ENCODE measurements at regions not wholly inside any gene's neighbourhood (a gene's known extent, or its start where the extent isn't known, plus 50 kb on each side); places are given as distances from the start of the nearest gene placed in this dataset.

DNA sequence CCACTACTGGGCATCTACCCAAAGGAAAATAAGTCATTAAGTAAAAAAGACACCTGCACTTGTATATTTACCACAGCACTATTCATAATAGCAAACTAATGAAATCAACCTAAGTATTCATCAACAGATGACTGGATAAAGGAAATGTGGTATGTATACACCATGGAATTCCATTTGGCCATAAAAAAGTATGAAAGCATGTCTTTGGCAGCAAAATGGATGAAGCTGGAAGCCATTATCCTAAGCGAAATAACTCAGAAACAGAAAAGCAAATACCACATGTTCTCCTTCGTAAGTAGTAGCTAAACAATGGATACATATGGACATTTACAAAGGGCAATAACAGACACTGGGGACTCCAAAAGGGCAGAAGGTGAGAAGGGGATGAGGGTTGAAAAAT is 485.7 kb upstream of the BRINP3 start:
- Histone ChIP-seq H3K9ac (ENCODE audit: insufficient read length) (no peak overlapping the region), H3K27ac (no peak overlapping the region), H3K9me3 (ENCODE audit: low read depth, low read length) (no peaks in the 10 kb centered on the region), H3K4me3 (no peak overlapping the region), H3K36me3 (ENCODE audit: insufficient read depth, low read length) (no peaks in the 10 kb centered on the region)
- TF ChIP-seq FOXP2 (optimal IDR thresholded peaks at IDR 0.05; ENCODE audit: control extremely low read depth, extremely low read length, insufficient read depth) (no peak), POLR2AphosphoS5 (IDR thresholded peaks at IDR 0.05; ENCODE audit: borderline replicate concordance, low read depth, low read length) (no peak), EZH2 (IDR thresholded peaks at IDR 0.05) (no peak)
- DNase-seq (ENCODE audit: low read depth, low spot score): no peak

DNA sequence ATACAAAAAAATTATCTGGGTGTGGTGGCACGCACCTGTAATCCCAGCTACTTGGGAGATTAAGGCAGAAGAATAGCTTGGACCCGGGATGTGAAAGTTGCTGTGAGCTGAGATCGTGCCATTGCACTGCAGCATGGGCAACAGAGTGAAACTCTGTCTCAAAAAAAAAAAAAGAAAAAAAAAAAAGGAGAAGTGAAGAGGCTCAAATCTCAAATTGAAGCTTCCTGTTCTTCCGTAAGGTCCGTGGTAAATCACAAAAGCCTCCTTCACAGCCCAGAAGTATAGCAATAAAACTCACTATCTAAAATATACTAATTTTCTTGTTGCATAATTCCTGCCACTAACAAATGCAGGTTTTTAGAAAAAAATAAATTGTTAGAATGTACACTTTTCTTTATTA is 498.2 kb upstream of the BRINP3 start:
- Histone ChIP-seq H3K9me3 (ENCODE audit: low read depth, low read length) (no peaks in the 10 kb centered on the region), H3K9ac (ENCODE audit: insufficient read length) (no peak overlapping the region), H3K36me3 (ENCODE audit: insufficient read depth, low read length) (no peaks in the 10 kb centered on the region), H3K27ac (no peak overlapping the region), H3K4me3 (no peak overlapping the region)
- DNase-seq (ENCODE audit: low read depth, low spot score): no peak
- no peak for TF ChIP-seq EZH2 (IDR thresholded peaks at IDR 0.05)
- no peak for TF ChIP-seq POLR2AphosphoS5 (IDR thresholded peaks at IDR 0.05; ENCODE audit: borderline replicate concordance, low read depth, low read length)
- TF ChIP-seq FOXP2 (optimal IDR thresholded peaks at IDR 0.05; ENCODE audit: control extremely low read depth, extremely low read length, insufficient read depth): no peak

DNA sequence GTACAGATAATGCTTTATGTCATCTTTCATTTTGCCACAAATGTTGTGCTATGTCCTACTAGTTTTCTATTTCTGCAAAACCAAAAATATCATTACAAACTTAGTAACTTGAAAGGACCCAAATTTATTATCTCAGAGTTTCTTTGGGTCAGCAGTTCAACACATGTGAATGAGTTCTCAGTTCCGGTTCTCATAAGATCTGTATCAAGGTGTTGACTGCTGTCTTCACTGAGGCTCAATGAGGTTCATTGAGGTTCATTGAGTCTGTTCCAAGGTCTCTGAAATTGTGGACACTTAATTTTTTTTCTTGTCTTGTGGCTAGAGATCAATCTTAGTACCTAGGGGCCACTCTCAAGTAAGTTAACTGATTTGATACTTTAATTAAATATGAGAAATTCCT is 525.1 kb upstream of the BRINP3 start:
- no peak for DNase-seq (ENCODE audit: low read depth, low spot score)
- no peak overlapping the region for H3K4me3 ChIP-seq
- no peak overlapping the region for H3K9ac ChIP-seq (ENCODE audit: insufficient read length)
- H3K9me3 ChIP-seq (ENCODE audit: low read depth, low read length): peaks cover 5% of the 10 kb centered on the region; the same call in 1 of the 2 replicates
- no peaks in the 10 kb centered on the region for H3K36me3 ChIP-seq (ENCODE audit: insufficient read depth, low read length)
- no peak overlapping the region for H3K27ac ChIP-seq
- TF ChIP-seq FOXP2 (optimal IDR thresholded peaks at IDR 0.05; ENCODE audit: control extremely low read depth, extremely low read length, insufficient read depth) (no peak), EZH2 (IDR thresholded peaks at IDR 0.05) (no peak), POLR2AphosphoS5 (IDR thresholded peaks at IDR 0.05; ENCODE audit: borderline replicate concordance, low read depth, low read length) (no peak)

DNA sequence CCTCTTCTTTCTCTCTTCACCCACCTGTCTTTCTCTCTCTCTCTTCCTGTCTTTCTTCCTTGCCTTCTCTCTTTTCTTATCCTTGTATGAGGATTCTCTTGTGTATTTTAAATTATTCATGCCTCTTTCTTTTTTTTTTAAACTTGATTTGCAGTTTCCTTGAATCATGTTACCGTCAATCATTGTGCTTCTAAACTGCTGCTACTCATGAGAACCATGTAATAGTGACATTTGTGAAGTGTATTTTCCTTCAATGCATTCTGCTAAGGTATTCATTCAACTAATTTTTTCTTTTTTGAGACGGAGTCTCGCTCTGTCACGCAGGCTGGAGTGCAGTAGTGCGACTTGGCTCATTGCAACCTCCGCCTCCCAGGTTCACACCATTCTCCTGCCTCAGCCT is 539.1 kb upstream of the BRINP3 start:
- TF ChIP-seq EZH2 (IDR thresholded peaks at IDR 0.05) (no peak), FOXP2 (optimal IDR thresholded peaks at IDR 0.05; ENCODE audit: control extremely low read depth, extremely low read length, insufficient read depth) (no peak), POLR2AphosphoS5 (IDR thresholded peaks at IDR 0.05; ENCODE audit: borderline replicate concordance, low read depth, low read length) (no peak)
- no peaks in the 10 kb centered on the region for H3K9me3 ChIP-seq (ENCODE audit: low read depth, low read length)
- no peak overlapping the region for H3K9ac ChIP-seq (ENCODE audit: insufficient read length)
- H3K27ac ChIP-seq: no peak overlapping the region
- H3K36me3 ChIP-seq (ENCODE audit: insufficient read depth, low read length): no peaks in the 10 kb centered on the region
- DNase-seq (ENCODE audit: low read depth, low spot score): no peak
- no peak overlapping the region for H3K4me3 ChIP-seq

DNA sequence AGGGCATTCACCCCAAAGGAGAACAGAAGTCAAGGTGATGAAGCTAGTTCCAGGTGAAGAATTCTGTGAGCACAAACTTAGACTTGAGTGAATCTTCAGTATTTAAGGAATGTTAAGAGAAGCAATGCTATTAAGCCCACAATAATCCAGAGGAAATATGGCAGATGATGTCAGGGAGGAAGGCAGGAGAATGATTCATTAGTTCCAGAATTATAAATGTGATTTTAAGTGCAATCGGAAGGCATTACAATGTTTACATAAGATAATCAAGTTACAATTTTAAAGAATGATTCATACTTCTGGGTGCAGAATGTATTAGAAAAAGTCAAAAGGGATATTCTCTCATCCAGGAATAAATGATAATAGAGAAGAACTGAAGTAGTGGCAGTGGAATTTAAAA is 545.2 kb upstream of the BRINP3 start:
- no peaks in the 10 kb centered on the region for H3K9me3 ChIP-seq (ENCODE audit: low read depth, low read length)
- H3K36me3 ChIP-seq (ENCODE audit: insufficient read depth, low read length): no peaks in the 10 kb centered on the region
- H3K9ac ChIP-seq (ENCODE audit: insufficient read length): no peak overlapping the region
- H3K4me3 ChIP-seq: no peak overlapping the region
- no peak for DNase-seq (ENCODE audit: low read depth, low spot score)
- no peak for TF ChIP-seq POLR2AphosphoS5 (IDR thresholded peaks at IDR 0.05; ENCODE audit: borderline replicate concordance, low read depth, low read length)
- TF ChIP-seq FOXP2 (optimal IDR thresholded peaks at IDR 0.05; ENCODE audit: control extremely low read depth, extremely low read length, insufficient read depth): no peak
- TF ChIP-seq EZH2 (IDR thresholded peaks at IDR 0.05): no peak
- H3K27ac ChIP-seq: no peak overlapping the region

DNA sequence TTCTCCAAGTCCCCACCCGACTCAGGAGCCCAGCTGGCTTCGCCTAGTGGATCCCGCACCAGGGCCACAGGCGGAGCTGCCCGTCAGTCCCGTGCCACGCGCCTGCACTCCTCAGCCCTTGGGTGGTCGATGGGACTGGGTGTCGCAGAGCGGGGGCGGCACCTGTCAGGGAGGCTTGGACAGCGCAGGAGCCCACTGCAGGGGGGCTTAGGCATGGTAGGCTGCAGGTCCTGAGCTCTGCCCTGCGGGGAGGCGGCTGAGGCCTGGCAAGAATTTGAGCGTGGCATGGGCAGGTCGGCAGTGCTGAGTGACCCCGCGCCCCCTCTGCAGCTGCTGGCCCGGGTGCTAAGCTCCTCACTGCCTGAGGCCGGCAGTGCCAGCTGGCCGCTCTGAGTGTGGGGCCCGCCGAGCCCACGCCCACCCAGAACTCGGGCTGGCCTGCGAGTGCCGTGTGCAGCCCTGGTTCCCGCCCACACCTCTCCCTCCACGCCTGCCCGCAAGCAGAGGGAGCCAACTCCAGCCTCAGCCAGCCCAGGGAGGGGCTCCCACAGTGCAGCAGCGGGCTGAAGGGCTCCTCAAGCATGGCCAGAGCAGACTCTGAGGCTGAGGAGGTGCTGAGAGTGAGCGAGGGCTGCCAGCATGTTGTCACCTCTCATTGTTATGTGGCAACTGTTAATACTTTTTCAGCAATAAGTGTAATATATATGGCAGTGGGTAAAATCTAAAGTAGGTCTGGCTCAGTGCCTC is 548.4 kb upstream of the BRINP3 start:
- DNase-seq (ENCODE audit: low read depth, low spot score): no peak
- H3K9me3 ChIP-seq (ENCODE audit: low read depth, low read length): no peaks in the 10 kb centered on the region
- H3K9ac ChIP-seq (ENCODE audit: insufficient read length): no peak overlapping the region
- H3K27ac ChIP-seq: no peak overlapping the region
- TF ChIP-seq POLR2AphosphoS5 (IDR thresholded peaks at IDR 0.05; ENCODE audit: borderline replicate concordance, low read depth, low read length) (no peak), FOXP2 (optimal IDR thresholded peaks at IDR 0.05; ENCODE audit: control extremely low read depth, extremely low read length, insufficient read depth) (no peak), EZH2 (IDR thresholded peaks at IDR 0.05) (no peak)
- H3K36me3 ChIP-seq (ENCODE audit: insufficient read depth, low read length): no peaks in the 10 kb centered on the region
- H3K4me3 ChIP-seq: no peak overlapping the region

DNA sequence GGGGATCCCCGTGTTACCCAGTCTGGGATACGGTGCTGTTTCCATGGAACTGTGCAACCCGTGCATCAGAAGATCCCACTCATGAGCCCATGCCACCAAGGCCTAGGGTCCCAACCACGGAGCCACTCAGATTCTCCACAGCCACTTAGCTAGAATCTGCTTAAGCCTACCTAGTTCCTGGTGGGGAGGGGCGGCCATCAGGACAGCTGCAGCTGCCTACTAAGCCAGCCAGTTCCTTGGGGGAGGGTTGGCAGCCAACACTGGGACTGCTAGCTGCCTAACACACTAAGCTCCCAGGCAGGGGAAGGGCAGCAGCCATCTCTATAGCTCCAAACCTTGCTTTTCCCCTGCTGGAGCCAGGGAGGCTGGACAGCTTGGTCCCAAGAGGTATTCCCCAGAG is 549.2 kb upstream of the BRINP3 start:
- Histone ChIP-seq H3K9me3 (ENCODE audit: low read depth, low read length) (no peaks in the 10 kb centered on the region), H3K9ac (ENCODE audit: insufficient read length) (no peak overlapping the region), H3K27ac (no peak overlapping the region), H3K4me3 (no peak overlapping the region), H3K36me3 (ENCODE audit: insufficient read depth, low read length) (no peaks in the 10 kb centered on the region)
- DNase-seq (ENCODE audit: low read depth, low spot score): no peak
- TF ChIP-seq EZH2 (IDR thresholded peaks at IDR 0.05) (no peak), POLR2AphosphoS5 (IDR thresholded peaks at IDR 0.05; ENCODE audit: borderline replicate concordance, low read depth, low read length) (no peak), FOXP2 (optimal IDR thresholded peaks at IDR 0.05; ENCODE audit: control extremely low read depth, extremely low read length, insufficient read depth) (no peak)

DNA sequence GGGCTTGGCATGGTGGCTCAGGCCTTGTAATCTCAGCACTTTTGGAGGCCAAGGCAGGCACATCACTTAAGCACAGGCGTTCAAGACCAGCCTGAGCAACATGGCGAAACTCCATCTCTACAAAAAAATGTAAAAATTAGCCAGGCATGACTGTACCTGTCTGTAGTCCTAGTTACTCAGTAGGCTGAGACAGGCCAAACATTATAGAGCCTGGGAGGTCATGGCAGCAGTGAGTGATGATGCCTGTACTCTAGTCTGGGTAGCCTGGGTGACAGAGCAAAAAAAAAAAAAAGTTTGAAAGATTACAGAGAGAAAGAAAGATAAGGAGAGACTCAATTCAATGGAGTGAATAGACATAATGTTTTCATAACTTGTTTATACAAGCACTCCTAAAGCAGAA is 556.5 kb upstream of the BRINP3 start:
- Histone ChIP-seq H3K9ac (ENCODE audit: insufficient read length) (no peak overlapping the region), H3K4me3 (no peak overlapping the region), H3K9me3 (ENCODE audit: low read depth, low read length) (no peaks in the 10 kb centered on the region), H3K36me3 (ENCODE audit: insufficient read depth, low read length) (no peaks in the 10 kb centered on the region), H3K27ac (no peak overlapping the region)
- no peak for DNase-seq (ENCODE audit: low read depth, low spot score)
- no peak for TF ChIP-seq POLR2AphosphoS5 (IDR thresholded peaks at IDR 0.05; ENCODE audit: borderline replicate concordance, low read depth, low read length)
- no peak for TF ChIP-seq FOXP2 (optimal IDR thresholded peaks at IDR 0.05; ENCODE audit: control extremely low read depth, extremely low read length, insufficient read depth)
- no peak for TF ChIP-seq EZH2 (IDR thresholded peaks at IDR 0.05)

DNA sequence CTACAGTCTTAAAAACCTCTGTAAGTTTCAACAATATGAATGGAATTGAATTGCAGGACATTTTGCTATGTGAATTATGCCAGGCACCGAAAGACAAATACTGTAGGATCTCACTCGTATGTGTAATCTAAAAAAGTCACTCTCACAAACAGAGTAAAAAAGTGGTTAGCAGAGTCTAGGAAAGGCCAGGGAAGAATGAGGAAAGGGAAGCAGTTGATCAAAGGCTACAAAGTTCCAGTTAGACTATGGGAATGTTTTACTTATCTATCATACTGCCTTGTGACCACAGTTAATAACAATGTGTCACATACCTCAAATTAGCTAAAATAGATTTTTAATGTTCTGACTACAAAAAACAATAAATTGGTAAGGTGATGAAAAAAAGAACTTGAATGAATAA is 565.4 kb upstream of the BRINP3 start:
- TF ChIP-seq FOXP2 (optimal IDR thresholded peaks at IDR 0.05; ENCODE audit: control extremely low read depth, extremely low read length, insufficient read depth) (no peak), EZH2 (IDR thresholded peaks at IDR 0.05) (no peak), POLR2AphosphoS5 (IDR thresholded peaks at IDR 0.05; ENCODE audit: borderline replicate concordance, low read depth, low read length) (no peak)
- no peaks in the 10 kb centered on the region for H3K36me3 ChIP-seq (ENCODE audit: insufficient read depth, low read length)
- H3K4me3 ChIP-seq: no peak overlapping the region
- no peak overlapping the region for H3K9ac ChIP-seq (ENCODE audit: insufficient read length)
- DNase-seq (ENCODE audit: low read depth, low spot score): no peak
- H3K9me3 ChIP-seq (ENCODE audit: low read depth, low read length): no peaks in the 10 kb centered on the region
- H3K27ac ChIP-seq: no peak overlapping the region
